Liver (tissue), 7 donors: ENCODE measurements at regions not wholly inside any gene's neighbourhood (a gene's known extent, or its start where the extent isn't known, plus 50 kb on each side); places are given as distances from the start of the nearest gene placed in this dataset.

Source experiments
- DNase-seq: peaks from one replicate; pipeline ENCODE4 v3.0.0-alpha.2; 2017; ENCODE audit warnings: low spot score
- H3K27ac ChIP-seq, 2 donors: one replicate each; pipeline ENCODE4 v1.7.0; 2013; ENCODE audit warnings: inconsistent platforms in 2 of 2, low read length in 2 of 2, control low read depth in 1 of 2, low read depth in 1 of 2, mild to moderate bottlenecking in 1 of 2
- H3K27me3 ChIP-seq, 4 donors: one replicate each; pipeline versions ENCODE4 v1.6.1 to v1.7.0; 2013; ENCODE audit warnings: low read length in 3 of 4, inconsistent platforms in 1 of 4, mild to moderate bottlenecking in 1 of 4, moderate library complexity in 1 of 4; ENCODE audit not compliant: control insufficient read depth in 4 of 4, insufficient read depth in 4 of 4
- H3K36me3 ChIP-seq, 4 donors: one replicate each; pipeline versions ENCODE4 v1.6.1 to v1.7.0; 2013; ENCODE audit warnings: low read length in 3 of 4, mild to moderate bottlenecking in 3 of 4, low read depth in 1 of 4, moderate library complexity in 1 of 4; ENCODE audit not compliant: control insufficient read depth in 4 of 4, insufficient read depth in 3 of 4
- H3K4me1 ChIP-seq, 4 donors: one replicate each; pipeline versions ENCODE4 v1.6.1 to v1.7.0; 2013; ENCODE audit warnings: low read length in 3 of 4, mild to moderate bottlenecking in 3 of 4, moderate library complexity in 1 of 4; ENCODE audit not compliant: control insufficient read depth in 4 of 4, insufficient read depth in 4 of 4
- H3K4me3 ChIP-seq, 3 donors: one replicate each; pipeline versions ENCODE4 v1.6.1 to v1.7.0; 2013; ENCODE audit warnings: low read length in 3 of 3, control low read depth in 1 of 3, low read depth in 1 of 3, mild to moderate bottlenecking in 1 of 3
- H3K9ac ChIP-seq, 2 donors: one replicate each; pipeline ENCODE4 v1.7.0; 2013; ENCODE audit warnings: low read length in 2 of 2, mild to moderate bottlenecking in 2 of 2, moderate library complexity in 2 of 2, control low read depth in 1 of 2, low read depth in 1 of 2
- H3K9me3 ChIP-seq, 4 donors: one replicate each; pipeline versions ENCODE4 v1.6.1 to v1.7.0; 2013; ENCODE audit warnings: low read length in 3 of 4; ENCODE audit not compliant: control insufficient read depth in 4 of 4
- EGR1 ChIP-seq, 2 donors: IDR thresholded peaks; 2 replicates each; pipeline ENCODE4 v1.6.1; 2016 to 2018; ENCODE audit warnings: antibody characterized with exemption in 2 of 2, low read depth in 2 of 2
- FOXA1 ChIP-seq: IDR thresholded peaks from 2 replicates; pipeline ENCODE4 v1.6.1; 2016; ENCODE audit warnings: antibody characterized with exemption
- GABPA ChIP-seq, 2 donors: IDR thresholded peaks in 1 of 2; conservative IDR thresholded peaks in 1 of 2; 2 replicates each; pipeline ENCODE4 v1.6.1; 2016; ENCODE audit warnings: antibody characterized with exemption in 2 of 2, mild to moderate bottlenecking in 1 of 2, moderate library complexity in 1 of 2
- JUND ChIP-seq, 2 donors: IDR thresholded peaks; 2 replicates each; pipeline ENCODE4 v1.6.1; 2016; ENCODE audit warnings: antibody characterized with exemption in 2 of 2
- RXRA ChIP-seq, 2 donors: IDR thresholded peaks; 2 replicates each; pipeline ENCODE4 v1.6.1; 2017 to 2018; ENCODE audit warnings: antibody characterized with exemption in 2 of 2, mild to moderate bottlenecking in 1 of 2
- SP1 ChIP-seq: IDR thresholded peaks from 2 replicates; pipeline ENCODE4 v1.6.1; 2018; ENCODE audit warnings: antibody characterized with exemption, mild to moderate bottlenecking
- YY1 ChIP-seq: IDR thresholded peaks from 2 replicates; pipeline ENCODE4 v1.6.1; 2016; ENCODE audit warnings: antibody characterized with exemption, mild to moderate bottlenecking
- WGBS: extraction: QIAGEN DNeasy Blood & Tissue Kit; methylation state at CpG from one replicate; pipeline ENCODE4 v1.1.7; 2013; 5-methylcytosine and 5-hydroxymethylcytosine counted together
- TF ChIP-seq, protein P1 (sequence below): IDR thresholded peaks from 2 replicates; pipeline ENCODE4 v1.6.1; 2016; ENCODE audit warnings: antibody characterized with exemption
- TF ChIP-seq, protein P2 (sequence below): IDR thresholded peaks from 2 replicates; pipeline ENCODE4 v1.6.1; 2016; ENCODE audit warnings: antibody characterized with exemption, mild to moderate bottlenecking
- TF ChIP-seq, protein P3 (sequence below): IDR thresholded peaks from 2 replicates; pipeline ENCODE4 v1.6.1; 2016; ENCODE audit warnings: antibody characterized with exemption
- donor health status: healthy.
- donor health status: healthy.
- donor health status: healthy.
- donor health status: healthy.

DNA sequence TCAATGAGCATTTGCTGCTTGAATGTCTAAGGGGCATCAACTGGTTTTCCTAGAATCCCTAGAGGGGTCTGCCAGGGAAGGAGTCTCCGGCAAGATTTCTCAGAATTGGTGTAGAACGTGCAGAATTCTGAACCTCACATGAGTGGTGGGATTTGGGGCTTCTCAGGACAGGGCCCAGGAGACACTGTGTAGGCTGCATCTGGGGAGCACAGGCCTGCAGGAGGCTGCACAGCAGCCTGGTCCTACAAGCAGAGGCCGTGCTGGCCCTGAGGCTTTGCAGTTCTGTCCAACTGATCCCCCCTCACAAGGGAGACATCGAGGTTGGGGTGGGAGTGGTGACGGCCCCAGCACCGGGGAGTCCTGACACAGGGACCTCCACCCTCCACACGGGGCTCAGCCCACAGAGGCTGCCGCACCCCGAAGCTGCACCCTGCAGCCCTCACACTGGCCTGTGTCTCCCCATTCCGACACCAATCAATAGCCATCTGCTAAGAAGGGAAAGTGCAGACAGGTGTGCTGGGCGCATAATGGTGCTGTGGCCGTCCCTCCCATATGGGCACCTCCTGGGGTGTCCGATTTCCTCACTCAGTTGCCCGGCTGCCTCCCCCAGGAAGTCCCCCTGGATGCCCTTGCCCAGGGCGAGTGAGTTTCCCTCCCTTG is 688.1 kb downstream of the BRD1 start:
- 76% methylated on average over 15 of the region's 15 CpGs for WGBS
- H3K4me1 ChIP-seq: no peaks in the 10 kb centered on the region
- H3K27ac ChIP-seq: no peak overlapping the region
- peaks cover 0 to 3% (median 0%) of the 10 kb centered on the region in 4 donors for H3K27me3 ChIP-seq
- H3K36me3 ChIP-seq: no peaks in the 10 kb centered on the region
- H3K4me3 ChIP-seq: no peak overlapping the region
- H3K9me3 ChIP-seq: no peaks in the 10 kb centered on the region
- no peak for DNase-seq
- no peak overlapping the region for H3K9ac ChIP-seq
- TF ChIP-seq GABPA (IDR thresholded peaks at IDR 0.05 in 1 of 2, conservative IDR thresholded peaks at IDR 0.05 in 1 of 2) (no peak), YY1 (no peak), FOXA1 (no peak), EGR1 (IDR thresholded peaks at IDR 0.05; ENCODE audit: low read depth in 2 of 2) (no peak), SP1 (no peak), RXRA (IDR thresholded peaks at IDR 0.05) (no peak), JUND (IDR thresholded peaks at IDR 0.05) (no peak)
- TF ChIP-seq, protein P1, sequence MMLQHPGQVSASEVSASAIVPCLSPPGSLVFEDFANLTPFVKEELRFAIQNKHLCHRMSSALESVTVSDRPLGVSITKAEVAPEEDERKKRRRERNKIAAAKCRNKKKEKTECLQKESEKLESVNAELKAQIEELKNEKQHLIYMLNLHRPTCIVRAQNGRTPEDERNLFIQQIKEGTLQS: no peak
- TF ChIP-seq, protein P2, sequence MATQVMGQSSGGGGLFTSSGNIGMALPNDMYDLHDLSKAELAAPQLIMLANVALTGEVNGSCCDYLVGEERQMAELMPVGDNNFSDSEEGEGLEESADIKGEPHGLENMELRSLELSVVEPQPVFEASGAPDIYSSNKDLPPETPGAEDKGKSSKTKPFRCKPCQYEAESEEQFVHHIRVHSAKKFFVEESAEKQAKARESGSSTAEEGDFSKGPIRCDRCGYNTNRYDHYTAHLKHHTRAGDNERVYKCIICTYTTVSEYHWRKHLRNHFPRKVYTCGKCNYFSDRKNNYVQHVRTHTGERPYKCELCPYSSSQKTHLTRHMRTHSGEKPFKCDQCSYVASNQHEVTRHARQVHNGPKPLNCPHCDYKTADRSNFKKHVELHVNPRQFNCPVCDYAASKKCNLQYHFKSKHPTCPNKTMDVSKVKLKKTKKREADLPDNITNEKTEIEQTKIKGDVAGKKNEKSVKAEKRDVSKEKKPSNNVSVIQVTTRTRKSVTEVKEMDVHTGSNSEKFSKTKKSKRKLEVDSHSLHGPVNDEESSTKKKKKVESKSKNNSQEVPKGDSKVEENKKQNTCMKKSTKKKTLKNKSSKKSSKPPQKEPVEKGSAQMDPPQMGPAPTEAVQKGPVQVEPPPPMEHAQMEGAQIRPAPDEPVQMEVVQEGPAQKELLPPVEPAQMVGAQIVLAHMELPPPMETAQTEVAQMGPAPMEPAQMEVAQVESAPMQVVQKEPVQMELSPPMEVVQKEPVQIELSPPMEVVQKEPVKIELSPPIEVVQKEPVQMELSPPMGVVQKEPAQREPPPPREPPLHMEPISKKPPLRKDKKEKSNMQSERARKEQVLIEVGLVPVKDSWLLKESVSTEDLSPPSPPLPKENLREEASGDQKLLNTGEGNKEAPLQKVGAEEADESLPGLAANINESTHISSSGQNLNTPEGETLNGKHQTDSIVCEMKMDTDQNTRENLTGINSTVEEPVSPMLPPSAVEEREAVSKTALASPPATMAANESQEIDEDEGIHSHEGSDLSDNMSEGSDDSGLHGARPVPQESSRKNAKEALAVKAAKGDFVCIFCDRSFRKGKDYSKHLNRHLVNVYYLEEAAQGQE: no peak
- TF ChIP-seq, protein P3, sequence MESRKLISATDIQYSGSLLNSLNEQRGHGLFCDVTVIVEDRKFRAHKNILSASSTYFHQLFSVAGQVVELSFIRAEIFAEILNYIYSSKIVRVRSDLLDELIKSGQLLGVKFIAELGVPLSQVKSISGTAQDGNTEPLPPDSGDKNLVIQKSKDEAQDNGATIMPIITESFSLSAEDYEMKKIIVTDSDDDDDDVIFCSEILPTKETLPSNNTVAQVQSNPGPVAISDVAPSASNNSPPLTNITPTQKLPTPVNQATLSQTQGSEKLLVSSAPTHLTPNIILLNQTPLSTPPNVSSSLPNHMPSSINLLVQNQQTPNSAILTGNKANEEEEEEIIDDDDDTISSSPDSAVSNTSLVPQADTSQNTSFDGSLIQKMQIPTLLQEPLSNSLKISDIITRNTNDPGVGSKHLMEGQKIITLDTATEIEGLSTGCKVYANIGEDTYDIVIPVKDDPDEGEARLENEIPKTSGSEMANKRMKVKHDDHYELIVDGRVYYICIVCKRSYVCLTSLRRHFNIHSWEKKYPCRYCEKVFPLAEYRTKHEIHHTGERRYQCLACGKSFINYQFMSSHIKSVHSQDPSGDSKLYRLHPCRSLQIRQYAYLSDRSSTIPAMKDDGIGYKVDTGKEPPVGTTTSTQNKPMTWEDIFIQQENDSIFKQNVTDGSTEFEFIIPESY: no peak

DNA sequence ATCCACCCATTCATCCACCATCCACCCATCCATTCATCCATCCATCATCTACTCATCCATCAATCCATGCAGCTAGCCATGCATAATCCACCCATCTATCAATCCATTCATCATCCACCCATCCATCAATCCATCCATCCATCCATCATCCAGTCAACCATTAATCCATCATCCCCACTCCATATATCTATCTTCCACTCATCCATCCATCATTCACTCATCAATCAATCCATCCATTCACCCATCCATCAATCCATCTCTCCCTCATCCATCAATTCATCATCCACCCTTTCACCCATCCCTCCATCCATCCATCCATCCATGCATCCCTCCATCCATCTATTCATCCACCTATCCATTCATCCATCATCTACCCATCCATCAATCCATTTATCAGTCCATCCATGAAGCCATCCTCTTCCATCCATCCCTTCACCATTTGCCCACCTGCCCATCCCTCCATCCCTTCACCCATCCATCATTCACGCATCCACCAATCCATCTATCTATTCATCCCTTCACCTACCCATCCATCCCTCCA is 689.4 kb downstream of the BRD1 start:
- 88% methylated on average over 1 of the region's 1 CpG for WGBS
- no peaks in the 10 kb centered on the region for H3K4me1 ChIP-seq
- DNase-seq: no peak

More for the DNA sequence above, 689.4 kb downstream of the BRD1 start:
- Histone ChIP-seq H3K27me3 (peaks cover 0 to 3% (median 1%) of the 10 kb centered on the region in 4 donors), H3K9ac (no peak overlapping the region), H3K36me3 (no peaks in the 10 kb centered on the region), H3K27ac (no peak overlapping the region), H3K9me3 (no peaks in the 10 kb centered on the region), H3K4me3 (no peak overlapping the region)
- TF ChIP-seq, protein P2: no peak
